ENCODE measurements at regions not wholly inside any gene's neighbourhood (a gene's known extent, or its start where the extent isn't known, plus 50 kb on each side); places are given as distances from the start of the nearest gene placed in this dataset.

GRCh38 chr1:37148663-37149062, 114.3 kb upstream of the GRIK3 start:
- DNase-seq (ENCODE audit: low read depth) = no peak

GRCh38 chr1:37149296-37149695, 115.0 kb upstream of the GRIK3 start:
- no peaks in the 10 kb centered on the region for H3K36me3 ChIP-seq (ENCODE audit: control insufficient read depth, insufficient read depth, low read length, severe bottlenecking)
- H3K9me3 ChIP-seq (ENCODE audit: control insufficient read depth, low read length) = no peaks in the 10 kb centered on the region
- H3K4me3 ChIP-seq (ENCODE audit: low read length) = no peak overlapping the region
- no peak overlapping the region for H3K9ac ChIP-seq (ENCODE audit: low read length)
- H3K27me3 ChIP-seq (replicated peaks; ENCODE audit: control insufficient read depth, insufficient read depth, low read length) = peaks cover 8% of the 10 kb centered on the region
- no peak for DNase-seq (ENCODE audit: low read depth)
- no peaks in the 10 kb centered on the region for H3K4me1 ChIP-seq (ENCODE audit: control insufficient read depth, insufficient read depth, low read length)

More at GRCh38 chr1:37148663-37149062, 114.3 kb upstream of the GRIK3 start:
- Histone ChIP-seq H3K9ac (ENCODE audit: low read length) (no peak overlapping the region), H3K36me3 (ENCODE audit: control insufficient read depth, insufficient read depth, low read length, severe bottlenecking) (no peaks in the 10 kb centered on the region), H3K9me3 (ENCODE audit: control insufficient read depth, low read length) (no peaks in the 10 kb centered on the region), H3K4me3 (ENCODE audit: low read length) (no peak overlapping the region), H3K4me1 (ENCODE audit: control insufficient read depth, insufficient read depth, low read length) (no peaks in the 10 kb centered on the region), H3K27me3 (replicated peaks; ENCODE audit: control insufficient read depth, insufficient read depth, low read length) (peaks cover 8% of the 10 kb centered on the region)

- DNase-seq (ENCODE audit: low read depth) = no peak
- Histone ChIP-seq H3K4me1 (ENCODE audit: control insufficient read depth, insufficient read depth, low read length) (no peaks in the 10 kb centered on the region), H3K27me3 (replicated peaks; ENCODE audit: control insufficient read depth, insufficient read depth, low read length) (peaks cover 8% of the 10 kb centered on the region), H3K36me3 (ENCODE audit: control insufficient read depth, insufficient read depth, low read length, severe bottlenecking) (no peaks in the 10 kb centered on the region), H3K9ac (ENCODE audit: low read length) (no peak overlapping the region), H3K4me3 (ENCODE audit: low read length) (no peak overlapping the region), H3K9me3 (ENCODE audit: control insufficient read depth, low read length) (no peaks in the 10 kb centered on the region)
Observed at GRCh38 chr1:37150986-37151385, 116.7 kb upstream of the GRIK3 start.

GRCh38 chr1:37151789-37152188, 117.5 kb upstream of the GRIK3 start:
- Histone ChIP-seq H3K9me3 (ENCODE audit: control insufficient read depth, low read length) (no peaks in the 10 kb centered on the region), H3K36me3 (ENCODE audit: control insufficient read depth, insufficient read depth, low read length, severe bottlenecking) (no peaks in the 10 kb centered on the region), H3K4me1 (ENCODE audit: control insufficient read depth, insufficient read depth, low read length) (no peaks in the 10 kb centered on the region), H3K4me3 (ENCODE audit: low read length) (no peak overlapping the region), H3K27me3 (replicated peaks; ENCODE audit: control insufficient read depth, insufficient read depth, low read length) (peaks cover 9% of the 10 kb centered on the region), H3K9ac (ENCODE audit: low read length) (no peak overlapping the region)
- DNase-seq (ENCODE audit: low read depth) = no peak

- Histone ChIP-seq H3K4me3 (ENCODE audit: low read length) (no peak overlapping the region), H3K36me3 (ENCODE audit: control insufficient read depth, insufficient read depth, low read length, severe bottlenecking) (no peaks in the 10 kb centered on the region), H3K4me1 (ENCODE audit: control insufficient read depth, insufficient read depth, low read length) (no peaks in the 10 kb centered on the region), H3K9me3 (ENCODE audit: control insufficient read depth, low read length) (no peaks in the 10 kb centered on the region), H3K9ac (ENCODE audit: low read length) (no peak overlapping the region), H3K27me3 (replicated peaks; ENCODE audit: control insufficient read depth, insufficient read depth, low read length) (peaks cover 11% of the 10 kb centered on the region)
- DNase-seq (ENCODE audit: low read depth) = no peak
Observed at GRCh38 chr1:37152491-37152890, 118.2 kb upstream of the GRIK3 start.

GRCh38 chr1:37153116-37154100, 119.1 kb upstream of the GRIK3 start:
- no peaks in the 10 kb centered on the region for H3K4me1 ChIP-seq (ENCODE audit: control insufficient read depth, insufficient read depth, low read length)
- H3K9ac ChIP-seq (ENCODE audit: low read length) = no peak overlapping the region
- DNase-seq (ENCODE audit: low read depth) = no peak
- no peaks in the 10 kb centered on the region for H3K9me3 ChIP-seq (ENCODE audit: control insufficient read depth, low read length)
- H3K4me3 ChIP-seq (ENCODE audit: low read length) = no peak overlapping the region
- no peaks in the 10 kb centered on the region for H3K36me3 ChIP-seq (ENCODE audit: control insufficient read depth, insufficient read depth, low read length, severe bottlenecking)
- peaks cover 11% of the 10 kb centered on the region for H3K27me3 ChIP-seq (replicated peaks; ENCODE audit: control insufficient read depth, insufficient read depth, low read length)

- no peaks in the 10 kb centered on the region for H3K36me3 ChIP-seq (ENCODE audit: control insufficient read depth, insufficient read depth, low read length, severe bottlenecking)
- peaks cover under 1% of the 10 kb centered on the region for H3K9me3 ChIP-seq (ENCODE audit: control insufficient read depth, low read length)
- H3K27me3 ChIP-seq (replicated peaks; ENCODE audit: control insufficient read depth, insufficient read depth, low read length) = peaks cover 7% of the 10 kb centered on the region
- H3K4me3 ChIP-seq (ENCODE audit: low read length) = no peak overlapping the region
- no peak for DNase-seq (ENCODE audit: low read depth)
- H3K9ac ChIP-seq (ENCODE audit: low read length) = no peak overlapping the region
- no peaks in the 10 kb centered on the region for H3K4me1 ChIP-seq (ENCODE audit: control insufficient read depth, insufficient read depth, low read length)
Observed at GRCh38 chr1:37156646-37157045, 122.3 kb upstream of the GRIK3 start.

- Histone ChIP-seq H3K9me3 (ENCODE audit: control insufficient read depth, low read length) (peaks cover 11% of the 10 kb centered on the region), H3K4me3 (ENCODE audit: low read length) (no peak overlapping the region), H3K36me3 (ENCODE audit: control insufficient read depth, insufficient read depth, low read length, severe bottlenecking) (no peaks in the 10 kb centered on the region), H3K27me3 (replicated peaks; ENCODE audit: control insufficient read depth, insufficient read depth, low read length) (peaks cover 3% of the 10 kb centered on the region), H3K4me1 (ENCODE audit: control insufficient read depth, insufficient read depth, low read length) (no peaks in the 10 kb centered on the region), H3K9ac (ENCODE audit: low read length) (no peak overlapping the region)
- DNase-seq (ENCODE audit: low read depth) = no peak
Observed at GRCh38 chr1:37157634-37158033, 123.3 kb upstream of the GRIK3 start.

GRCh38 chr1:37158113-37158749, 123.9 kb upstream of the GRIK3 start:
- no peak for DNase-seq (ENCODE audit: low read depth)
- no peaks in the 10 kb centered on the region for H3K36me3 ChIP-seq (ENCODE audit: control insufficient read depth, insufficient read depth, low read length, severe bottlenecking)
- peaks cover 3% of the 10 kb centered on the region for H3K27me3 ChIP-seq (replicated peaks; ENCODE audit: control insufficient read depth, insufficient read depth, low read length)
- no peak overlapping the region for H3K9ac ChIP-seq (ENCODE audit: low read length)
- peaks cover 12% of the 10 kb centered on the region for H3K9me3 ChIP-seq (ENCODE audit: control insufficient read depth, low read length)
- no peaks in the 10 kb centered on the region for H3K4me1 ChIP-seq (ENCODE audit: control insufficient read depth, insufficient read depth, low read length)
- no peak overlapping the region for H3K4me3 ChIP-seq (ENCODE audit: low read length)

- no peak for DNase-seq (ENCODE audit: low read depth)
- Histone ChIP-seq H3K27me3 (replicated peaks; ENCODE audit: control insufficient read depth, insufficient read depth, low read length) (peaks cover 3% of the 10 kb centered on the region), H3K4me3 (ENCODE audit: low read length) (no peak overlapping the region), H3K4me1 (ENCODE audit: control insufficient read depth, insufficient read depth, low read length) (no peaks in the 10 kb centered on the region), H3K36me3 (ENCODE audit: control insufficient read depth, insufficient read depth, low read length, severe bottlenecking) (no peaks in the 10 kb centered on the region), H3K9me3 (ENCODE audit: control insufficient read depth, low read length) (peaks cover 12% of the 10 kb centered on the region), H3K9ac (ENCODE audit: low read length) (no peak overlapping the region)
Observed at GRCh38 chr1:37159102-37159501, 124.8 kb upstream of the GRIK3 start.

- no peak overlapping the region for H3K9ac ChIP-seq (ENCODE audit: low read length)
- DNase-seq (ENCODE audit: low read depth) = no peak
- no peaks in the 10 kb centered on the region for H3K36me3 ChIP-seq (ENCODE audit: control insufficient read depth, insufficient read depth, low read length, severe bottlenecking)
- H3K9me3 ChIP-seq (ENCODE audit: control insufficient read depth, low read length) = peaks cover 19% of the 10 kb centered on the region
- no peak overlapping the region for H3K4me3 ChIP-seq (ENCODE audit: low read length)
- peaks cover 3% of the 10 kb centered on the region for H3K27me3 ChIP-seq (replicated peaks; ENCODE audit: control insufficient read depth, insufficient read depth, low read length)
- H3K4me1 ChIP-seq (ENCODE audit: control insufficient read depth, insufficient read depth, low read length) = no peaks in the 10 kb centered on the region
Observed at GRCh38 chr1:37161171-37161570, 126.9 kb upstream of the GRIK3 start.

Data from adipocyte (in vitro differentiated cells).